ENCODE measurements at regions not wholly inside any gene's neighbourhood (a gene's known extent, or its start where the extent isn't known, plus 50 kb on each side); places are given as distances from the start of the nearest gene placed in this dataset.

DNA sequence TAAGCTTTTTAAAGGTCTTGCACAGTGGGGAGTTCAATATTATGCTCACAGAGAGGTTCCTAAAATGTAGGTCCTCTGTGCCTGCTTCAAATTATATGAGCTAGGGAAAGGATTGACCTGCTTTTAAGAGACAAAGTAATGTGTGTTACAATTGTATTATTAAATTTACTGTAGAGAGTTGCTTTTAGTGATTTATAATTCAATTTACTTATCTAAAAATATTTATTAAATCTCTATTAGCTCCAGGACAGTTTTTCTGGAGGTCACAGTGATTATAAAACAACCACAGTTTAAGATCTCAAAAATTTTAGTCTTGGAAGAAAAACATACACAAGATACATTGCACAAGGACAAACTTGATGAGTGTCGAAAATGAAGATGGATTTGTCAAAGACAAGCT is 665.7 kb upstream of the ARPP21 start:
- TF ChIP-seq, protein P1, sequence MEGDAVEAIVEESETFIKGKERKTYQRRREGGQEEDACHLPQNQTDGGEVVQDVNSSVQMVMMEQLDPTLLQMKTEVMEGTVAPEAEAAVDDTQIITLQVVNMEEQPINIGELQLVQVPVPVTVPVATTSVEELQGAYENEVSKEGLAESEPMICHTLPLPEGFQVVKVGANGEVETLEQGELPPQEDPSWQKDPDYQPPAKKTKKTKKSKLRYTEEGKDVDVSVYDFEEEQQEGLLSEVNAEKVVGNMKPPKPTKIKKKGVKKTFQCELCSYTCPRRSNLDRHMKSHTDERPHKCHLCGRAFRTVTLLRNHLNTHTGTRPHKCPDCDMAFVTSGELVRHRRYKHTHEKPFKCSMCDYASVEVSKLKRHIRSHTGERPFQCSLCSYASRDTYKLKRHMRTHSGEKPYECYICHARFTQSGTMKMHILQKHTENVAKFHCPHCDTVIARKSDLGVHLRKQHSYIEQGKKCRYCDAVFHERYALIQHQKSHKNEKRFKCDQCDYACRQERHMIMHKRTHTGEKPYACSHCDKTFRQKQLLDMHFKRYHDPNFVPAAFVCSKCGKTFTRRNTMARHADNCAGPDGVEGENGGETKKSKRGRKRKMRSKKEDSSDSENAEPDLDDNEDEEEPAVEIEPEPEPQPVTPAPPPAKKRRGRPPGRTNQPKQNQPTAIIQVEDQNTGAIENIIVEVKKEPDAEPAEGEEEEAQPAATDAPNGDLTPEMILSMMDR (IDR thresholded peaks at IDR 0.05; ENCODE audit: insufficient read depth, low read length, poor library complexity, severe bottlenecking): no peak
- TF ChIP-seq EZH2phosphoT487 (conservative IDR thresholded peaks at IDR 0.05; ENCODE audit: low read length): no peak
- no peak overlapping the region for H2AFZ ChIP-seq (ENCODE audit: low read depth, low read length, severe bottlenecking)

DNA sequence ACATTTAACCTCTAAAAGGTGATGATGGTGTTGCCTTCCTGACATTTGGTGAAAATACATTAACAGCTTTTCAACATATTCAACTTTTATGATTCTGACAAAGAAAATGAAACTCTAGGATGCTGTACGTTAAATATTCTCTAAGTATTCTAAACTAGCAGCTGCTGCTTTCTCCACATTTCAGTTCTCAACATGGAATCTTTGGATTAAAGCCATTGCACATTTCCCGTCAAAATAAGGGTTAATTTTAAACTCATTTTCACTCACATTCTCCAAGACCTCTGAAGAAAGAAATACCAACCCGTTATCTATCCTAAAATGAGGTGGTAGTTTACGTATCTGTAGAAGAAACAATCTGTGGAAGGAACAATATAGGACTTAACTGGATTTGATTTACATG is 655.7 kb upstream of the ARPP21 start:
- Histone ChIP-seq H3K36me3 (ENCODE audit: low read length) (no peaks in the 10 kb centered on the region), H4K20me1 (ENCODE audit: low read depth, low read length) (no peaks in the 10 kb centered on the region), H3F3A (ENCODE audit: insufficient read depth) (no peaks in the 10 kb centered on the region), H3K27me3 (ENCODE audit: low read length) (no peaks in the 10 kb centered on the region), H2AFZ (ENCODE audit: low read depth, low read length, severe bottlenecking) (no peak overlapping the region), H3K27ac (ENCODE audit: low read depth, low read length) (no peak overlapping the region), H3K9me3 (ENCODE audit: insufficient read depth, low read length) (no peaks in the 10 kb centered on the region), H3K9ac (ENCODE audit: low read length) (no peak overlapping the region), H3K4me2 (ENCODE audit: low read depth, low read length, poor library complexity, severe bottlenecking) (no peak overlapping the region), H3K79me2 (ENCODE audit: insufficient read depth, low read length) (no peaks in the 10 kb centered on the region), H3K9me2 (replicated peaks; ENCODE audit: insufficient read depth, low read length) (no peaks in the 10 kb centered on the region), H3K4me3 (ENCODE audit: insufficient read depth, low read length, poor library complexity, severe bottlenecking) (no peak overlapping the region)
- no peak for TF ChIP-seq EZH2phosphoT487 (conservative IDR thresholded peaks at IDR 0.05; ENCODE audit: low read length)
- TF ChIP-seq, protein P1 (IDR thresholded peaks at IDR 0.05; ENCODE audit: insufficient read depth, low read length, poor library complexity, severe bottlenecking): no peak

More for the DNA sequence above, 665.7 kb upstream of the ARPP21 start:
- no peaks in the 10 kb centered on the region for H3F3A ChIP-seq (ENCODE audit: insufficient read depth)
- no peaks in the 10 kb centered on the region for H3K9me3 ChIP-seq (ENCODE audit: insufficient read depth, low read length)
- no peaks in the 10 kb centered on the region for H3K79me2 ChIP-seq (ENCODE audit: insufficient read depth, low read length)
- H3K27me3 ChIP-seq (ENCODE audit: low read length): no peaks in the 10 kb centered on the region
- H3K36me3 ChIP-seq (ENCODE audit: low read length): no peaks in the 10 kb centered on the region
- H3K4me3 ChIP-seq (ENCODE audit: insufficient read depth, low read length, poor library complexity, severe bottlenecking): no peak overlapping the region
- H4K20me1 ChIP-seq (ENCODE audit: low read depth, low read length): no peaks in the 10 kb centered on the region
- H3K27ac ChIP-seq (ENCODE audit: low read depth, low read length): no peak overlapping the region
- H3K9me2 ChIP-seq (replicated peaks; ENCODE audit: insufficient read depth, low read length): no peaks in the 10 kb centered on the region
- H3K9ac ChIP-seq (ENCODE audit: low read length): no peak overlapping the region
- H3K4me2 ChIP-seq (ENCODE audit: low read depth, low read length, poor library complexity, severe bottlenecking): no peak overlapping the region

DNA sequence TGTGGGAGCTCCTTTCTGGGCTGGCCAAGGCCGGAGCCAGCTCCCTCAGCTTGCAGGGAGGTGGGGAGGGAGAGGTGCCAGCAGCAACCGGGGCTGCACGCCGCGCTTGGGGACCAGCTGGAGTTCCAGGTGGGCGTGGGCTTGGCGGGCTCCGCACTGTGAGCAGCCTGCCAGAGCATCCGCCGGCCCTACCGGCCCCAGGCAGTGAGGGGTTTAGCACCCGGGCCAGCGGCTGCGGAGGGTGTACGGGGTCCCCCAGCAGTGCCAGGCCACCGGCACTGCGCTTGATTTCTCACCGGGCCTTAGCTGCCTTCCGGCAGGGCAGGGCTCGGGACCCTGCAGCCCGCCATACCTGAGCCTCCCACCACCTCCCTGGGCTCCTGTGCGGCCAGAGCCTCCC is 651.0 kb upstream of the ARPP21 start:
- no peaks in the 10 kb centered on the region for H3K79me2 ChIP-seq (ENCODE audit: insufficient read depth, low read length)

More for the DNA sequence above, 651.0 kb upstream of the ARPP21 start:
- no peak overlapping the region for H2AFZ ChIP-seq (ENCODE audit: low read depth, low read length, severe bottlenecking)
- no peak overlapping the region for H3K4me2 ChIP-seq (ENCODE audit: low read depth, low read length, poor library complexity, severe bottlenecking)
- no peak overlapping the region for H3K27ac ChIP-seq (ENCODE audit: low read depth, low read length)
- H3K9me2 ChIP-seq (replicated peaks; ENCODE audit: insufficient read depth, low read length): no peaks in the 10 kb centered on the region
- H3K9me3 ChIP-seq (ENCODE audit: insufficient read depth, low read length): no peaks in the 10 kb centered on the region
- no peak overlapping the region for H3K9ac ChIP-seq (ENCODE audit: low read length)
- no peaks in the 10 kb centered on the region for H3F3A ChIP-seq (ENCODE audit: insufficient read depth)
- no peaks in the 10 kb centered on the region for H3K27me3 ChIP-seq (ENCODE audit: low read length)
- no peak for TF ChIP-seq EZH2phosphoT487 (conservative IDR thresholded peaks at IDR 0.05; ENCODE audit: low read length)
- TF ChIP-seq, protein P1 (IDR thresholded peaks at IDR 0.05; ENCODE audit: insufficient read depth, low read length, poor library complexity, severe bottlenecking): no peak
- no peaks in the 10 kb centered on the region for H4K20me1 ChIP-seq (ENCODE audit: low read depth, low read length)
- no peak overlapping the region for H3K4me3 ChIP-seq (ENCODE audit: insufficient read depth, low read length, poor library complexity, severe bottlenecking)
- H3K36me3 ChIP-seq (ENCODE audit: low read length): no peaks in the 10 kb centered on the region
